SK-N-MC (cell line): ENCODE measurements at regions not wholly inside any gene's neighbourhood (a gene's known extent, or its start where the extent isn't known, plus 50 kb on each side); places are given as distances from the start of the nearest gene placed in this dataset.
A peak's percentile ranks its signal among the peaks of the same experiment; 100 is the strongest.

ENCODE experiments used
- DNase-seq: peaks from one replicate; pipeline ENCODE4 v3.0.0-alpha.2; 2011; ENCODE audit warnings: low read depth, low spot score
- H3K27ac ChIP-seq: fragments of 200-600 bp; sonication (generic); 2 replicates; pipeline ENCODE4 v1.5.1; 2016; ENCODE audit warnings: mixed run types
- H3K36me3 ChIP-seq: fragments of 200-600 bp; sonication (generic); 2 replicates; pipeline ENCODE4 v1.6.1; 2017; ENCODE audit warnings: antibody characterized with exemption, low read length, mixed read lengths; ENCODE audit not compliant: insufficient read depth
- H3K4me3 ChIP-seq: fragments of 200-600 bp; sonication (generic); 2 replicates; pipeline ENCODE4 v1.5.1; 2016
- H3K9ac ChIP-seq: fragments of 200-600 bp; sonication (generic); 2 replicates; pipeline ENCODE4 v1.8.0; 2017; ENCODE audit warnings: mixed run types, mixed read lengths; ENCODE audit not compliant: insufficient read length
- H3K9me3 ChIP-seq: fragments of 200-600 bp; sonication (generic); 2 replicates; pipeline ENCODE4 v1.6.1; 2017; ENCODE audit warnings: low read depth, mild to moderate bottlenecking, antibody characterized with exemption, low read length, moderate library complexity, mixed read lengths
- EZH2 ChIP-seq: fragments of 200-600 bp; sonication (generic); IDR thresholded peaks from one replicate; pipeline ENCODE4 v1.6.1; 2017; ENCODE audit warnings: antibody characterized with exemption
- FOXP2 ChIP-seq: optimal IDR thresholded peaks from 2 replicates; pipeline ENCODE3; 2011; ENCODE audit warnings: mild to moderate bottlenecking, moderate library complexity; ENCODE audit not compliant: insufficient read depth; ENCODE audit errors: extremely low read length, control extremely low read depth
- POLR2AphosphoS5 ChIP-seq: IDR thresholded peaks from 2 replicates; pipeline ENCODE4 v1.6.1; 2012; ENCODE audit warnings: mild to moderate bottlenecking, low read depth, low read length, borderline replicate concordance

DNA sequence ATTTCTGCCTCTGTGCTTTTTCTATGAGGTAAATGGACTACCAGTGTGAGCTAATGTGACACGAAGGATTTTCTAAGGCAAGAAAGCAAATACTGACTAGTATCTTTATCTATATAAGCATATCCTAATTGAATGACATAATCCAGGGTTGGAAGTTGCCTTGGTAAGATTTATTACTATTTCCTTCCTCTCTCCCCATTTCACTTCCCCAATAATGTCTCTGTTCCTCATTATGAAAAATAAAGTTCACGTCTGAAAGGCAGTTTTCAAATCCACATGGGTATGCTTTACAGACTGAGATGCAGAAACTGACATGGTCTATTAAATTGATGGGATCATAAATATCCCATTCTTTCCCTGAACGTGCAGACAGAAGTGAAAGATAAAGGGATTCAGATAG lies 86.0 kb downstream of the DTWD1 start:
- no peak overlapping the region for H3K4me3 ChIP-seq
- no peak overlapping the region for H3K9ac ChIP-seq
- no peak overlapping the region for H3K27ac ChIP-seq
- no peak for TF ChIP-seq POLR2AphosphoS5
- no peak for TF ChIP-seq EZH2
- no peak for TF ChIP-seq FOXP2
- H3K9me3 ChIP-seq: no peaks in the 10 kb centered on the region
- no peaks in the 10 kb centered on the region for H3K36me3 ChIP-seq
- DNase-seq: peak; percentile 6

GRCh38 chr15:49707598-49707997 lies 86.8 kb downstream of the DTWD1 start:
- no peak overlapping the region for H3K9ac ChIP-seq
- TF ChIP-seq POLR2AphosphoS5: no peak
- no peak for TF ChIP-seq FOXP2
- TF ChIP-seq EZH2: no peak
- no peaks in the 10 kb centered on the region for H3K9me3 ChIP-seq
- H3K36me3 ChIP-seq: no peaks in the 10 kb centered on the region
- no peak overlapping the region for H3K27ac ChIP-seq
- H3K4me3 ChIP-seq: no peak overlapping the region
- no peak for DNase-seq

GRCh38 chr15:49709646-49710214 lies 88.9 kb downstream of the DTWD1 start:
- no peak for DNase-seq
- Histone ChIP-seq H3K9ac (no peak overlapping the region), H3K36me3 (no peaks in the 10 kb centered on the region), H3K27ac (no peak overlapping the region), H3K4me3 (no peak overlapping the region), H3K9me3 (no peaks in the 10 kb centered on the region)
- no peak for TF ChIP-seq POLR2AphosphoS5
- TF ChIP-seq EZH2: no peak
- no peak for TF ChIP-seq FOXP2

DNA sequence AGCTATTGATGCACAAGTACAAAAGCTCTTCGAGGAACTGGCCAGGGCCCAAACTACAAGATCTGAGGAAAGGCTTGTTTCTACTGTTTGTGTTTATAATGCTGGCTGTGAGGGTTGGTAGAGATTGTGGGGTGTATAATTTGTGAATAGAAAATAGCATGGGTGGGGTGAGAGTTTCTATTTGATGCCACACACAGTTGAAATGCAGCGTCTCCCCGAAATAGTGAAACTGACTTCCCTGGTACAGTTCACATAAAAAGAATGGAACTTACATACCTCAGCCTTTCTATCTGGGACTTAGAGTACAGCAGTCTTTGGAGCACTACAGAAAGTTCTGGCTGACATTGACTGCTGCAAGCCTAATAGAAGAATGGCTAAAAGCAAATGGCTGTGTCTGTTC lies 91.3 kb downstream of the DTWD1 start:
- Histone ChIP-seq H3K36me3 (no peaks in the 10 kb centered on the region), H3K9ac (no peak overlapping the region), H3K4me3 (no peak overlapping the region), H3K9me3 (no peaks in the 10 kb centered on the region), H3K27ac (no peak overlapping the region)
- TF ChIP-seq POLR2AphosphoS5 (no peak), EZH2 (no peak), FOXP2 (no peak)
- DNase-seq: no peak

GRCh38 chr15:49712846-49713450 lies 92.1 kb downstream of the DTWD1 start:
- Histone ChIP-seq H3K4me3 (no peak overlapping the region), H3K9me3 (no peaks in the 10 kb centered on the region), H3K27ac (no peak overlapping the region), H3K9ac (no peak overlapping the region), H3K36me3 (no peaks in the 10 kb centered on the region)
- DNase-seq: no peak
- no peak for TF ChIP-seq EZH2
- TF ChIP-seq POLR2AphosphoS5: no peak
- TF ChIP-seq FOXP2: no peak

DNA sequence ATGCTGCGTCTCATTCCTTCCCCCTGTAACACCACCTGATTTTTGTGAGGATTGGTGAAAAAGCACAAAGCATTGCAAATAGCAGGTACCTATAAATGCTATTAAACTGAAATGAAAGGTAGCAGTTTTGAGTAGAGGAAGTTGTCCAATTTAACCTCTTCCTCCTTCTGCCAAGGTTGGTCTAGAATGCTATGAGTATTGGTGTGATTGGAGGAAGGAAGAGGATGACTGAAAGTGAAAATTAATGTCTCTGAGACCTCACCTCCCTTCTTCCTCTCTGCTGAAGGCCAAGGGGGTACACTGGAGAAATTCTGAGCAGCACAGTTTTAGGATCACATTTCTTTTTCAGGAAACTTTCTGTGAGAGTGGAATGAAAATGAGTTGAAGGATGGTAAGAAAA lies 94.4 kb downstream of the DTWD1 start:
- Histone ChIP-seq H3K36me3 (no peaks in the 10 kb centered on the region), H3K9me3 (no peaks in the 10 kb centered on the region), H3K9ac (no peak overlapping the region), H3K4me3 (no peak overlapping the region), H3K27ac (no peak overlapping the region)
- DNase-seq: no peak
- TF ChIP-seq EZH2 (no peak), POLR2AphosphoS5 (no peak), FOXP2 (no peak)

- Histone ChIP-seq H3K9ac (no peak overlapping the region), H3K27ac (no peak overlapping the region), H3K4me3 (no peak overlapping the region), H3K36me3 (no peaks in the 10 kb centered on the region), H3K9me3 (no peaks in the 10 kb centered on the region)
- TF ChIP-seq FOXP2 (no peak), EZH2 (no peak), POLR2AphosphoS5 (no peak)
- DNase-seq: no peak
These were observed 94.9 kb downstream of the DTWD1 start for GRCh38 chr15:49715701-49716100.

- Histone ChIP-seq H3K9ac (no peak overlapping the region), H3K36me3 (no peaks in the 10 kb centered on the region), H3K9me3 (no peaks in the 10 kb centered on the region), H3K4me3 (no peak overlapping the region), H3K27ac (no peak overlapping the region)
- no peak for DNase-seq
- TF ChIP-seq POLR2AphosphoS5 (no peak), EZH2 (no peak), FOXP2 (no peak)
These were observed 97.4 kb downstream of the DTWD1 start for GRCh38 chr15:49718234-49718633.

- H3K27ac ChIP-seq: no peak overlapping the region
- no peak for DNase-seq
- no peaks in the 10 kb centered on the region for H3K36me3 ChIP-seq
- H3K4me3 ChIP-seq: no peak overlapping the region
- no peak for TF ChIP-seq EZH2
- no peak for TF ChIP-seq FOXP2
- no peak overlapping the region for H3K9ac ChIP-seq
- no peaks in the 10 kb centered on the region for H3K9me3 ChIP-seq
These were observed 98.0 kb downstream of the DTWD1 start for GRCh38 chr15:49718846-49719245.
